Lower lobe of right lung (tissue), 2 donors: ENCODE measurements at regions not wholly inside any gene's neighbourhood (a gene's known extent, or its start where the extent isn't known, plus 50 kb on each side); places are given as distances from the start of the nearest gene placed in this dataset.

Experiments
- ATAC-seq, 2 donors: fragments of 200-7000 bp; cut with Tn5 transposase; one replicate each; pipeline ENCODE4 v1.9.1; 2020 to 2022; ENCODE audit warnings: mild to moderate bottlenecking in 2 of 2, moderate library complexity in 2 of 2
- DNase-seq: peaks from one replicate; pipeline ENCODE4 v3.0.0-alpha.2; 2020
- H3K27ac ChIP-seq: fragments of 200-600 bp; one replicate; pipeline ENCODE4 v1.8.0; 2022
- H3K27me3 ChIP-seq: fragments of 200-600 bp; one replicate; pipeline ENCODE4 v1.8.0; 2022; ENCODE audit warnings: low read depth
- H3K36me3 ChIP-seq: fragments of 200-600 bp; one replicate; pipeline ENCODE4 v1.8.0; 2022; ENCODE audit warnings: mild to moderate bottlenecking
- H3K4me1 ChIP-seq: fragments of 200-600 bp; one replicate; pipeline ENCODE4 v1.8.0; 2022
- H3K4me3 ChIP-seq: fragments of 200-600 bp; one replicate; pipeline ENCODE4 v1.8.0; 2022; ENCODE audit warnings: mild to moderate bottlenecking
- H3K9me3 ChIP-seq: fragments of 200-600 bp; one replicate; pipeline ENCODE4 v1.8.0; 2022
- intact Hi-C: fragments of 100-400 bp; cut with DNase I; formaldehyde crosslinking; loops from one replicate; pipeline ENCODE4 v1.11.0; 2022
- TF ChIP-seq, protein P1 (sequence below): fragments of 200-600 bp; IDR thresholded peaks from one replicate; pipeline ENCODE4 v1.8.0; 2022; ENCODE audit warnings: antibody characterized with exemption, mild to moderate bottlenecking
- donor health status: DM: no; HTN: yes; CAD: no; lungs with severe emphysema.

DNA sequence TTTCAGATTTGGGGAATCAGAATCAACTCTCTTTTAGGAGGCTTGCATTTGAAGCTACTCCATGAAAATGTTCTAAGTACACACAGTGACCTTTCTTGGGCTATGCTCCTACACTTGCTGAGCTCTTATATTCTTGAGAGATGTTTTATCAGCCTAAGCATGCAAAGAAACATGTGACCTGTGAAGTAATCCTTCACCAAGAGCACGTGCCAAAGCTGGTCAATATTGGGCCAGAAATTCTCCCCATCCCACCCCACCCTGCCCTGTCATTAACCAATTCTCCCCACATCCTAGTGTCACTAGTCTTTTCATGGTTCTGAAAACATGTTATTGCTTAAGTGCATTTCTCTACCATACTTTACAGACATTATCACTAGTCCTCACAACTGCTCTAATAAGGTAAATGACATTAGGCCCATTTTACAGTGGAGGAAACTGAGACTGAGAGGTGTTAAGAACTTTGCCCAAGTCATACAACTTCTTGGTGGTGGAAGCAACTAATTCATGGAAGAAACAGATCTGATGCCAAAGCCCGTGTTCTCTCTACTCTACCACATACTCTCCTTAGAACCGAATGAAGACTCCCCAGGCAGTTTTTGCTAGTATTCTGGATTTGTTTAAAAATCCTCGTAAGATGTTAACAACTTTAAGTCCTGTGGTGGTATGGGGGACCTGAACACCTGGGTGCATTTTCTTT is 200.6 kb downstream of the PTEN start:
- Histone ChIP-seq H3K27ac (peak overlapping the region; percentile 56), H3K4me3 (no peak overlapping the region), H3K27me3 (no peaks in the 10 kb centered on the region), H3K4me1 (peaks cover 61% of the 10 kb centered on the region), H3K36me3 (no peaks in the 10 kb centered on the region), H3K9me3 (no peaks in the 10 kb centered on the region)
- no peak for ATAC-seq
- TF ChIP-seq, protein P1, sequence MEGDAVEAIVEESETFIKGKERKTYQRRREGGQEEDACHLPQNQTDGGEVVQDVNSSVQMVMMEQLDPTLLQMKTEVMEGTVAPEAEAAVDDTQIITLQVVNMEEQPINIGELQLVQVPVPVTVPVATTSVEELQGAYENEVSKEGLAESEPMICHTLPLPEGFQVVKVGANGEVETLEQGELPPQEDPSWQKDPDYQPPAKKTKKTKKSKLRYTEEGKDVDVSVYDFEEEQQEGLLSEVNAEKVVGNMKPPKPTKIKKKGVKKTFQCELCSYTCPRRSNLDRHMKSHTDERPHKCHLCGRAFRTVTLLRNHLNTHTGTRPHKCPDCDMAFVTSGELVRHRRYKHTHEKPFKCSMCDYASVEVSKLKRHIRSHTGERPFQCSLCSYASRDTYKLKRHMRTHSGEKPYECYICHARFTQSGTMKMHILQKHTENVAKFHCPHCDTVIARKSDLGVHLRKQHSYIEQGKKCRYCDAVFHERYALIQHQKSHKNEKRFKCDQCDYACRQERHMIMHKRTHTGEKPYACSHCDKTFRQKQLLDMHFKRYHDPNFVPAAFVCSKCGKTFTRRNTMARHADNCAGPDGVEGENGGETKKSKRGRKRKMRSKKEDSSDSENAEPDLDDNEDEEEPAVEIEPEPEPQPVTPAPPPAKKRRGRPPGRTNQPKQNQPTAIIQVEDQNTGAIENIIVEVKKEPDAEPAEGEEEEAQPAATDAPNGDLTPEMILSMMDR = no peak
- no peak for DNase-seq
- intact Hi-C loops = no loop called here

DNA sequence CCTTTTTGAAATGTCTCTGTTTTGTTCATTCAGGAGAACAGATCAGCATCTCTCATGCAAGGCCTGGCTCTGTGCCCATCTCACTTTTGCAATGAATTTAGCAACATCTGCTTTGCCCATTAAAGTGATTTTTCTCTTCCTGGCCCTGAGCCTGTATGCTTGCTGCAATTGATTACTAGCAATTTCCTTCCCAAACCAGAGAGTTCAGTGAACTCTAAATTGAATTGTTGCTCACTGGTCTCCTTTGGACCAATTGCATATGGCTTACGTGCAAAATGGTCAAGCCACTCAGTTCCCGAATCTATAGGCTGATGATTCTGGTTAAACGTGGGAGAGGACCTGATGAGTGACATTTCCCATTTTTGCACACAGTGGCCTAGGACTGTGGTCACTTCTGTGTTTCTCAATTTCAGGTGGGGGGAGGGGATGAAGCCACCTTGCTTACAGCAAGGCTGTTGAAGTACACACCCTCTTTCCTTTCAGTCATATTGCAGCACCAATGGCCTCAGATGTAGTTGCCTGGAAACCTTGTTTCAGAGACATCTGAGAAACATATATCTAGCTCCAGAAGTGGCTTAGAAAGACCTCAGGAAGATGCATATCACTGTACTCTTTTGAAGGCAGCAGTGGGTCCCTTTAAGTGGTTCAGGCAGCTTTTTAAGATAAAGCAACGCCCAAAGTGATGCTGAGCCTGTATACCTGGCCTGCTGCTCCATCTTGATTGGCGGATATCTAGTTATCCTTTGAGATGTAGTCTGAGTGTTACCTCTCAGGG is 201.4 kb downstream of the PTEN start:
- H3K9me3 ChIP-seq = no peaks in the 10 kb centered on the region
- H3K36me3 ChIP-seq = no peaks in the 10 kb centered on the region
- H3K27ac ChIP-seq = peak overlapping the region; percentile 56
- H3K4me1 ChIP-seq = peaks cover 61% of the 10 kb centered on the region
- intact Hi-C loops = no loop called here
- ATAC-seq = peak; percentile 65 to 68
- H3K27me3 ChIP-seq = no peaks in the 10 kb centered on the region
- TF ChIP-seq, protein P1 = no peak
- no peak overlapping the region for H3K4me3 ChIP-seq
- peak; percentile 63 for DNase-seq

DNA sequence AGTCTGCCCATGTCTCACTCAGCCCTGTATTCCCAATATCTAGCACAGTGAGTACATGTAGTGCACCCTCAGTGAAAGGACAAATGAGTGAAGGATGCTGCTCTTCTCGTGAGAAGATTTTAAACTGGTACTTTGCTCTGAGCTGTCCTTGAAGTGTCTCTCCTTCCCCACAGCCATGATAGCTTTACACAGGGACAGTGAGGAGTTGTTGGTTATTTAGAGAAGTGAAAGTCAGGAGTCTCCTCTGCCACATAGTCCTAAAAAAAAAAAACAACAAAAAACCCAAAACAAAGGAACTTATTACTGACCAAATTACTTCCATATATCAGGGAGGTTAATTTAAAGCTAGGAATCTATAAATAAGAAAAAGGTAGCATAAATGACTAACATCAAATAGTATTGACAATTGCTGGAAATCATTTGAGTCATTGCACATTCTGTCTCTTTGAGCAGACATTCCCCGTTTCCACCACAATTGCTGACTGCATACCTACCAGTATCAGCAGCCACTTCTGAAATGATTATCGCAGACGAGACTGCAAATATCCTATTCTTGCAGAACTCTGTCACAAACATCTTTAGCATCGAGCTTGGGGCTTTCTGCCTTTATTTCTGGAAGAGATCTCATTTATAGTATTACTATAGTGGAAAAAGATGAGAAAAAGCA is 202.1 kb downstream of the PTEN start:
- ATAC-seq (peak; percentile 22 to 34), DNase-seq (no peak)
- Histone ChIP-seq H3K36me3 (no peaks in the 10 kb centered on the region), H3K27me3 (no peaks in the 10 kb centered on the region), H3K9me3 (no peaks in the 10 kb centered on the region), H3K4me1 (peaks cover 66% of the 10 kb centered on the region), H3K4me3 (no peak overlapping the region), H3K27ac (peak overlapping the region; percentile 56)
- intact Hi-C loops = no loop called here
- TF ChIP-seq, protein P1 = no peak

DNA sequence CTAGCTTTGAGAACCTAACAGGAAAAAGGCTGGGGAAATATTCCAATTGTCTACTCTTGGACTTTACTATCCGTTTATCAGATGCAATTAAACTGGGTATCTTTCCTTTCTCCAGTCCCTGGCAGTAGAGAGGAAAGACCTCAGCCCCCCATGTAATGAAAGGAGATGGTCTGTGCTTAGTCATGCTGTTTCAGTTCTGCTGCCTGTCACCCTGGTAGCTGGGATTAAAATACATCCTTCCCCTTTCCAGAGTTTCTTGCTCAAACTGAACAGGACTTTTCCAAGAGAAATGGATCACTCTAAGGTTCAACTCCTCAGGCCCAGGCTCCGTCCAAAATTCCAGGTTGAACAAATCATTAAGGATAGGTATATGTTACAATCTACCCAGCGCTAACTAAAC is 202.9 kb downstream of the PTEN start:
- no peak overlapping the region for H3K4me3 ChIP-seq
- TF ChIP-seq, protein P1 = no peak
- peak overlapping the region; percentile 39 for H3K27ac ChIP-seq
- intact Hi-C loops = no loop called here
- no peak for ATAC-seq
- no peaks in the 10 kb centered on the region for H3K27me3 ChIP-seq
- no peak for DNase-seq
- no peaks in the 10 kb centered on the region for H3K36me3 ChIP-seq
- H3K9me3 ChIP-seq = no peaks in the 10 kb centered on the region
- H3K4me1 ChIP-seq = peaks cover 73% of the 10 kb centered on the region

DNA sequence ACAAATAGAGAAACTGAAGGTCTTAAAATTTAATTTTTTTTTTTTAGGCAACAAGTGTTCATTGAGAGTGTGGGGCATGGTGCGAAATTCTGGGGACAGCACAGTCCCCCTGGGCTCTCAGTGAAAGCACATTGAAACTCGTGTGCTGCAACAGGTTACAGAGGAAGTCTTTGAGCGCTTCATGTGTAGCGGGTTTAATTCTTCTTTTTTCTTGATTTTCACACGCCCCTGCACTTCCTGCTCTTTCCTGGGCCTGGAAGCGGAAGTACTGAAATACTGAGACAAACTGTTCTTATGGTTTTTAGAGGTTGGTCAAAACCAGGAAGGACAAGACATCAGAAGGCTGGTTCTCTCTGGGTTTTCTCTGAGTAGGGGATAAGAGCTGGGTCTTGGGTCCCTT is 203.5 kb downstream of the PTEN start:
- peaks cover 76% of the 10 kb centered on the region for H3K4me1 ChIP-seq
- no peak overlapping the region for H3K4me3 ChIP-seq
- H3K9me3 ChIP-seq = no peaks in the 10 kb centered on the region
- intact Hi-C loops = no loop called here
- no peaks in the 10 kb centered on the region for H3K27me3 ChIP-seq
- TF ChIP-seq, protein P1 = no peak
- ATAC-seq (peak; percentile 48 to 59), DNase-seq (no peak)
- peak overlapping the region; percentile 39 for H3K27ac ChIP-seq
- H3K36me3 ChIP-seq = no peaks in the 10 kb centered on the region
